PC-9 (cell line): ENCODE measurements at regions not wholly inside any gene's neighbourhood (a gene's known extent, or its start where the extent isn't known, plus 50 kb on each side); places are given as distances from the start of the nearest gene placed in this dataset.

Experiments used
- EZH2 ChIP-seq: fragments of 200-600 bp; sonication (generic); IDR thresholded peaks from 2 replicates; pipeline ENCODE4 v1.8.0; 2017; ENCODE audit warnings: antibody characterized with exemption, low read depth
- TF ChIP-seq, protein P1 (sequence below): fragments of 200-600 bp; sonication (generic); conservative IDR thresholded peaks from 2 replicates; pipeline ENCODE4 v1.6.1; 2017; ENCODE audit warnings: mixed run types, antibody characterized with exemption, mild to moderate bottlenecking, moderate library complexity

DNA sequence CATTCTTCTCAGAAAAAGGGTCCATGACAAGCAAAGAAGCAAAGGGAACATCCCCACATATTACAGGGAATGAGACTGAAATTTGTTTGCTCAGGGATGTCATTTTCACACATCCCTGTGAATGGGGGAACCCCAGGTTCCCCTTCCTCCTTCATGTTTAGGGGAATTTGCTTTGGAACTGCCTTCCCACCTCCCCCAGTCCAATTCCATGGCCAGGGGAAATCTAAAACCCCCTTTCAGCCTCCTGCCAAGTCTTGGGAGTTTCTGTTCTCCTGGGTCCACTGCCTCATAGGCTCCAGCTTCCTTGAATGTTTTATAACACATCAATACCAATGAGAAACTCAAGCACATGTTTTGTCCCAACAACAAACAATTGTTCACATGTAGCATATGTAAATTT lies 297.5 kb upstream of the CTNNB1 start:
- TF ChIP-seq, protein P1, sequence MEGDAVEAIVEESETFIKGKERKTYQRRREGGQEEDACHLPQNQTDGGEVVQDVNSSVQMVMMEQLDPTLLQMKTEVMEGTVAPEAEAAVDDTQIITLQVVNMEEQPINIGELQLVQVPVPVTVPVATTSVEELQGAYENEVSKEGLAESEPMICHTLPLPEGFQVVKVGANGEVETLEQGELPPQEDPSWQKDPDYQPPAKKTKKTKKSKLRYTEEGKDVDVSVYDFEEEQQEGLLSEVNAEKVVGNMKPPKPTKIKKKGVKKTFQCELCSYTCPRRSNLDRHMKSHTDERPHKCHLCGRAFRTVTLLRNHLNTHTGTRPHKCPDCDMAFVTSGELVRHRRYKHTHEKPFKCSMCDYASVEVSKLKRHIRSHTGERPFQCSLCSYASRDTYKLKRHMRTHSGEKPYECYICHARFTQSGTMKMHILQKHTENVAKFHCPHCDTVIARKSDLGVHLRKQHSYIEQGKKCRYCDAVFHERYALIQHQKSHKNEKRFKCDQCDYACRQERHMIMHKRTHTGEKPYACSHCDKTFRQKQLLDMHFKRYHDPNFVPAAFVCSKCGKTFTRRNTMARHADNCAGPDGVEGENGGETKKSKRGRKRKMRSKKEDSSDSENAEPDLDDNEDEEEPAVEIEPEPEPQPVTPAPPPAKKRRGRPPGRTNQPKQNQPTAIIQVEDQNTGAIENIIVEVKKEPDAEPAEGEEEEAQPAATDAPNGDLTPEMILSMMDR: no peak
- TF ChIP-seq EZH2: no peak
